Gastroesophageal sphincter (tissue), 4 donors: ENCODE measurements at regions not wholly inside any gene's neighbourhood (a gene's known extent, or its start where the extent isn't known, plus 50 kb on each side); places are given as distances from the start of the nearest gene placed in this dataset.
A peak's percentile ranks its signal among the peaks of the same experiment; 100 is the strongest.

Experiments used
- ATAC-seq: fragments of 150-250 bp; one replicate; pipeline ENCODE4 v1.9.1; 2016; ENCODE audit warnings: mild to moderate bottlenecking, moderate library complexity
- H3K27ac ChIP-seq, 4 donors: fragments of 200-600 bp; sonication (generic) in 3 of 4; 1 replicate in 3 of 4; 2 replicates in 1 of 4; pipeline ENCODE4 v1.5.1; 2016 to 2019
- H3K27me3 ChIP-seq: fragments of 200-600 bp; sonication (generic); one replicate; pipeline ENCODE4 v1.5.1; 2019
- H3K36me3 ChIP-seq, 2 donors: fragments of 200-600 bp; sonication (generic); one replicate each; pipeline ENCODE4 v1.5.1; 2019; ENCODE audit warnings: control low read depth in 1 of 2
- H3K4me1 ChIP-seq, 3 donors: fragments of 200-600 bp; sonication (generic); 1 replicate in 2 of 3; 2 replicates in 1 of 3; pipeline ENCODE4 v1.5.1; 2016 to 2019; ENCODE audit warnings: control low read depth in 2 of 3
- H3K4me3 ChIP-seq, 2 donors: fragments of 200-600 bp; sonication (generic); one replicate each; pipeline ENCODE4 v1.5.1; 2019; ENCODE audit warnings: mild to moderate bottlenecking in 1 of 2, moderate library complexity in 1 of 2
- H3K9me3 ChIP-seq, 3 donors: fragments of 200-600 bp; sonication (generic); one replicate each; pipeline ENCODE4 v1.5.1; 2017 to 2019; ENCODE audit warnings: control low read depth in 2 of 3
- CTCF ChIP-seq, 4 experiments: fragments of 200-600 bp in 2 of 4; fragments of 450-650 bp in 2 of 4; sonication (generic) in 1 of 4; IDR thresholded peaks; one replicate each; pipeline ENCODE4 v1.5.1; 2017 to 2019; ENCODE audit warnings: antibody characterized with exemption in 4 of 4, mild to moderate bottlenecking in 2 of 4, moderate library complexity in 2 of 4
- EP300 ChIP-seq: sonication (generic); formaldehyde crosslinking; IDR thresholded peaks from one replicate; pipeline ENCODE4 v1.6.1; 2017; ENCODE audit warnings: antibody characterized with exemption, mild to moderate bottlenecking
- POLR2A ChIP-seq, 2 donors: fragments of 450-650 bp; IDR thresholded peaks; one replicate each; pipeline ENCODE4 v1.6.1; 2017; ENCODE audit warnings: antibody characterized with exemption in 2 of 2, mild to moderate bottlenecking in 2 of 2, moderate library complexity in 1 of 2
- POLR2AphosphoS5 ChIP-seq: sonication (generic); formaldehyde crosslinking; IDR thresholded peaks from one replicate; pipeline ENCODE4 v1.6.1; 2017; ENCODE audit warnings: antibody characterized with exemption
- WGBS, 2 donors: methylation state at CpG; one replicate each; pipeline ENCODE4 v1.1.5; 2018; ENCODE audit warnings: low coverage in 1 of 2; 5-methylcytosine and 5-hydroxymethylcytosine counted together

GRCh38 chr10:4532011-4532410 lies 294.0 kb upstream of the AKR1E2 start:
- TF ChIP-seq POLR2AphosphoS5 (no peak), CTCF (IDR thresholded peaks at IDR 0.05) (no peak), POLR2A (IDR thresholded peaks at IDR 0.05) (no peak), EP300 (no peak)
- Histone ChIP-seq H3K36me3 (no peaks in the 10 kb centered on the region), H3K4me3 (no peak overlapping the region), H3K27me3 (no peaks in the 10 kb centered on the region), H3K9me3 (peaks cover 0 to 1% (median 0%) of the 10 kb centered on the region in 3 donors), H3K27ac (peak overlapping the region in 1 of 4 donors; percentile 45), H3K4me1 (peaks cover 0 to 6% (median 3%) of the 10 kb centered on the region in 3 donors)
- ATAC-seq: no peak
- 50 to 69% methylated on average over 1 of the region's 1 CpG for WGBS, 2 donors

- no peak for ATAC-seq
- Histone ChIP-seq H3K4me3 (no peak overlapping the region), H3K36me3 (no peaks in the 10 kb centered on the region), H3K4me1 (peaks cover 0 to 26% (median 9%) of the 10 kb centered on the region in 3 donors), H3K9me3 (no peaks in the 10 kb centered on the region), H3K27ac (no peak overlapping the region), H3K27me3 (no peaks in the 10 kb centered on the region)
- TF ChIP-seq EP300 (no peak), POLR2A (IDR thresholded peaks at IDR 0.05) (no peak), POLR2AphosphoS5 (no peak), CTCF (IDR thresholded peaks at IDR 0.05) (no peak)
Measured at GRCh38 chr10:4529266-4529665, 296.7 kb upstream of the AKR1E2 start.

- H3K27ac ChIP-seq: peak overlapping the region in 2 of 4 donors; percentile 55 to 58
- H3K4me1 ChIP-seq: peaks cover 0 to 26% (median 9%) of the 10 kb centered on the region in 3 donors
- H3K27me3 ChIP-seq: no peaks in the 10 kb centered on the region
- ATAC-seq: no peak
- no peak overlapping the region for H3K4me3 ChIP-seq
- H3K9me3 ChIP-seq: no peaks in the 10 kb centered on the region
- TF ChIP-seq POLR2A (IDR thresholded peaks at IDR 0.05): no peak
- TF ChIP-seq EP300: no peak
- TF ChIP-seq CTCF (IDR thresholded peaks at IDR 0.05): no peak
- no peak for TF ChIP-seq POLR2AphosphoS5
- 63 to 64% methylated on average over 6 of the region's 7 CpGs for WGBS, 2 donors
- H3K36me3 ChIP-seq: no peaks in the 10 kb centered on the region
Measured at GRCh38 chr10:4527281-4527970, 298.6 kb upstream of the AKR1E2 start.

- H3K4me3 ChIP-seq: no peak overlapping the region
- peak overlapping the region in 3 of 4 donors; percentile 55 to 58 (median 57) for H3K27ac ChIP-seq
- H3K36me3 ChIP-seq: no peaks in the 10 kb centered on the region
- TF ChIP-seq CTCF (IDR thresholded peaks at IDR 0.05): no peak
- no peak for TF ChIP-seq EP300
- no peak for TF ChIP-seq POLR2A (IDR thresholded peaks at IDR 0.05)
- TF ChIP-seq POLR2AphosphoS5: no peak
- H3K9me3 ChIP-seq: no peaks in the 10 kb centered on the region
- H3K27me3 ChIP-seq: no peaks in the 10 kb centered on the region
- peaks cover 0 to 26% (median 9%) of the 10 kb centered on the region in 3 donors for H3K4me1 ChIP-seq
- 6 to 19% methylated on average over 4 of the region's 4 CpGs for WGBS, 2 donors
- ATAC-seq: no peak
Measured at GRCh38 chr10:4526311-4526731, 299.7 kb upstream of the AKR1E2 start.

GRCh38 chr10:4525103-4525502 lies 300.9 kb upstream of the AKR1E2 start:
- no peak for ATAC-seq
- Histone ChIP-seq H3K27ac (no peak overlapping the region), H3K4me3 (no peak overlapping the region), H3K9me3 (no peaks in the 10 kb centered on the region), H3K4me1 (peaks cover 0 to 26% (median 9%) of the 10 kb centered on the region in 3 donors), H3K36me3 (no peaks in the 10 kb centered on the region), H3K27me3 (no peaks in the 10 kb centered on the region)
- TF ChIP-seq POLR2A (IDR thresholded peaks at IDR 0.05): no peak
- no peak for TF ChIP-seq CTCF (IDR thresholded peaks at IDR 0.05)
- TF ChIP-seq POLR2AphosphoS5: no peak
- TF ChIP-seq EP300: no peak
- 38 to 83% methylated on average over 1 of the region's 1 CpG for WGBS, 2 donors
